CD14-positive monocyte (primary cell): ENCODE measurements at regions not wholly inside any gene's neighbourhood (a gene's known extent, or its start where the extent isn't known, plus 50 kb on each side); places are given as distances from the start of the nearest gene placed in this dataset.

ENCODE experiments used
- DNase-seq, 3 donors: peaks; one replicate each; pipeline ENCODE4 v3.0.0-alpha.2; 2011 to 2022
- H2AFZ ChIP-seq: 2 replicates; pipeline ENCODE4 v1.6.0; 2012; ENCODE audit warnings: mild to moderate bottlenecking, low read depth, low read length, inconsistent platforms; ENCODE audit not compliant: insufficient read depth, poor library complexity, severe bottlenecking
- H3K27ac ChIP-seq, 2 donors: 1 replicate in 1 of 2; 2 replicates in 1 of 2; pipeline ENCODE4 v1.5.1; 2012 to 2013; ENCODE audit warnings: low read length in 2 of 2, control low read depth in 1 of 2, inconsistent platforms in 1 of 2, low read depth in 1 of 2, mild to moderate bottlenecking in 1 of 2
- H3K27me3 ChIP-seq, 2 donors: one replicate each; pipeline versions ENCODE4 v1.6.0 to v1.6.1; 2011 to 2013; ENCODE audit warnings: low read length in 2 of 2; ENCODE audit not compliant: control insufficient read depth in 2 of 2, insufficient read depth in 2 of 2
- H3K36me3 ChIP-seq, 2 donors: replicated peaks in 1 of 2; 1 replicate in 1 of 2; 2 replicates in 1 of 2; pipeline versions ENCODE4 v1.5.1 to v1.6.1; 2012 to 2013; ENCODE audit warnings: low read length in 2 of 2, control low read depth in 1 of 2, inconsistent platforms in 1 of 2, mild to moderate bottlenecking in 1 of 2; ENCODE audit not compliant: insufficient read depth in 2 of 2, control insufficient read depth in 1 of 2
- H3K4me1 ChIP-seq, 2 donors: 1 replicate in 1 of 2; 2 replicates in 1 of 2; pipeline versions ENCODE4 v1.5.1 to v1.6.1; 2012 to 2013; ENCODE audit warnings: low read length in 2 of 2, control low read depth in 1 of 2, inconsistent platforms in 1 of 2, mild to moderate bottlenecking in 1 of 2, moderate library complexity in 1 of 2; ENCODE audit not compliant: insufficient read depth in 2 of 2, control insufficient read depth in 1 of 2
- H3K4me2 ChIP-seq: replicated peaks from 2 replicates; pipeline ENCODE3; 2012; ENCODE audit warnings: low read length, moderate library complexity, mild to moderate bottlenecking; ENCODE audit not compliant: poor library complexity, severe bottlenecking; ENCODE audit errors: extremely low read depth
- H3K4me3 ChIP-seq, 3 experiments: fragments of 200-600 bp in 1 of 3; sonication (generic) in 1 of 3; replicated peaks in 1 of 3; 1 replicate in 2 of 3; 2 replicates in 1 of 3; pipeline ENCODE4 v1.5.1; 2011 to 2013; ENCODE audit warnings: low read length in 3 of 3, mild to moderate bottlenecking in 3 of 3, control low read depth in 2 of 3, low read depth in 2 of 3, inconsistent platforms in 1 of 3, moderate library complexity in 1 of 3
- H3K79me2 ChIP-seq: 2 replicates; pipeline ENCODE4 v1.6.0; 2012; ENCODE audit warnings: mild to moderate bottlenecking, control low read depth, inconsistent platforms, low read length, moderate library complexity; ENCODE audit not compliant: insufficient read depth
- H3K9ac ChIP-seq: 2 replicates; pipeline ENCODE4 v1.6.0; 2017; ENCODE audit warnings: low read length, mild to moderate bottlenecking; ENCODE audit not compliant: insufficient read depth, poor library complexity, severe bottlenecking
- H3K9me3 ChIP-seq, 2 donors: replicated peaks in 1 of 2; 1 replicate in 1 of 2; 2 replicates in 1 of 2; pipeline versions ENCODE4 v1.5.1 to v1.6.1; 2012 to 2013; ENCODE audit warnings: low read length in 2 of 2, control low read depth in 1 of 2; ENCODE audit not compliant: control insufficient read depth in 1 of 2, insufficient read depth in 1 of 2
- H4K20me1 ChIP-seq: 2 replicates; pipeline ENCODE4 v1.6.0; 2012; ENCODE audit warnings: mild to moderate bottlenecking, low read length, control low read depth, moderate library complexity; ENCODE audit not compliant: insufficient read depth
- H3K27ac Mint-ChIP-seq, 7 donors: one replicate each; pipeline ENCODE4 v1.8.0; 2020; ENCODE audit warnings: mild to moderate bottlenecking in 7 of 7, mixed read lengths in 7 of 7, moderate library complexity in 6 of 7, inconsistent platforms in 2 of 7
- H3K27me3 Mint-ChIP-seq, 3 donors: one replicate each; pipeline ENCODE4 v1.8.0; 2021 to 2022; ENCODE audit warnings: low read depth in 3 of 3, mild to moderate bottlenecking in 3 of 3, mixed read lengths in 3 of 3, moderate library complexity in 3 of 3, inconsistent platforms in 1 of 3
- H3K36me3 Mint-ChIP-seq, 2 donors: one replicate each; pipeline ENCODE4 v1.8.0; 2020; ENCODE audit warnings: mixed read lengths in 2 of 2, inconsistent platforms in 1 of 2, mild to moderate bottlenecking in 1 of 2
- H3K4me1 Mint-ChIP-seq: one replicate; pipeline ENCODE4 v1.8.0; 2020; ENCODE audit warnings: mild to moderate bottlenecking, mixed read lengths
- H3K4me3 Mint-ChIP-seq, 2 donors: one replicate each; pipeline ENCODE4 v1.8.0; 2020; ENCODE audit warnings: mild to moderate bottlenecking in 2 of 2, mixed read lengths in 2 of 2, moderate library complexity in 1 of 2
- H3K9me3 Mint-ChIP-seq, 7 donors: one replicate each; pipeline ENCODE4 v1.8.0; 2020 to 2022; ENCODE audit warnings: mixed read lengths in 7 of 7, mild to moderate bottlenecking in 6 of 7, moderate library complexity in 6 of 7, inconsistent platforms in 2 of 7
- CTCF ChIP-seq: fragments of 200-600 bp; IDR thresholded peaks from one replicate; pipeline ENCODE4 v1.8.0; 2022; ENCODE audit warnings: antibody characterized with exemption, mild to moderate bottlenecking
- WGBS: methylation state at CpG from one replicate; pipeline ENCODE4 v1.1.5; 2013; ENCODE audit warnings: missing lambda C conversion rate; ENCODE audit not compliant: insufficient coverage; 5-methylcytosine and 5-hydroxymethylcytosine counted together
- intact Hi-C, 2 donors: fragments of 100-400 bp; cut with micrococcal nuclease; formaldehyde crosslinking; loops; one replicate each; pipeline versions ENCODE4 v1.15.0 to v1.15.1; 2023

GRCh38 chr1:191890433-191891088 lies 267.7 kb upstream of the RGS18 start:
- Histone ChIP-seq H3K4me2 (no peak overlapping the region), H2AFZ (no peak overlapping the region), H3K36me3 (no peaks in the 10 kb centered on the region), H3K4me1 (no peaks in the 10 kb centered on the region), H3K79me2 (no peaks in the 10 kb centered on the region), H3K27ac (no peak overlapping the region), H3K9me3 (no peaks in the 10 kb centered on the region), H4K20me1 (no peaks in the 10 kb centered on the region), H3K4me3 (no peak overlapping the region), H3K27me3 (no peaks in the 10 kb centered on the region), H3K9ac (no peak overlapping the region)
- Mint-ChIP-seq H3K27ac (no peak overlapping the region), H3K9me3 (peaks cover 2 to 7% (median 6%) of the 10 kb centered on the region in 7 donors), H3K4me1 (no peaks in the 10 kb centered on the region), H3K36me3 (peaks cover 0 to 2% of the 10 kb centered on the region in 2 donors), H3K4me3 (no peak overlapping the region), H3K27me3 (peaks cover 0 to 2% (median 0%) of the 10 kb centered on the region in 3 donors)
- intact Hi-C loops: no loop called here
- no peak for TF ChIP-seq CTCF
- DNase-seq: no peak
- no CpG with 5 or more reads among the region's 3 CpGs for whole genome bisulfite sequencing

GRCh38 chr1:191892716-191893115 lies 265.5 kb upstream of the RGS18 start:
- no peaks in the 10 kb centered on the region for H3K36me3 ChIP-seq
- H3K27ac ChIP-seq: no peak overlapping the region
- H3K9me3 ChIP-seq: no peaks in the 10 kb centered on the region
- no peak for TF ChIP-seq CTCF
- H2AFZ ChIP-seq: no peak overlapping the region
- intact Hi-C loops: no loop called here
- H3K36me3 Mint-ChIP-seq: peaks cover 0 to 2% of the 10 kb centered on the region in 2 donors
- H3K4me2 ChIP-seq: no peak overlapping the region
- peaks cover 0 to 2% (median 0%) of the 10 kb centered on the region in 3 donors for H3K27me3 Mint-ChIP-seq
- no peaks in the 10 kb centered on the region for H3K79me2 ChIP-seq
- H4K20me1 ChIP-seq: no peaks in the 10 kb centered on the region
- H3K4me1 ChIP-seq: no peaks in the 10 kb centered on the region
- H3K27ac Mint-ChIP-seq: no peak overlapping the region
- no peaks in the 10 kb centered on the region for H3K4me1 Mint-ChIP-seq
- H3K27me3 ChIP-seq: no peaks in the 10 kb centered on the region
- no peak overlapping the region for H3K4me3 ChIP-seq
- H3K4me3 Mint-ChIP-seq: no peak overlapping the region
- peaks cover 2 to 7% (median 6%) of the 10 kb centered on the region in 7 donors for H3K9me3 Mint-ChIP-seq
- no peak overlapping the region for H3K9ac ChIP-seq
- DNase-seq: no peak
